ENCODE measurements at regions not wholly inside any gene's neighbourhood (a gene's known extent, or its start where the extent isn't known, plus 50 kb on each side); places are given as distances from the start of the nearest gene placed in this dataset.
"Not testable (repeated sequence)": the region's sequence is repeated elsewhere in the genome, so short reads cannot be mapped to it uniquely, and the experiment has no call there.

- Histone ChIP-seq H3K36me3 (no peaks in the 10 kb centered on the region), H3K27me3 (ENCODE audit: low read depth) (peaks cover 11% of the 10 kb centered on the region), H3K4me1 (no peaks in the 10 kb centered on the region), H3K9me3 (replicated peaks) (no peaks in the 10 kb centered on the region), H3K4me3 (no peak overlapping the region), H3K27ac (replicated peaks) (no peak overlapping the region)
- intact Hi-C loops (cut with micrococcal nuclease), result no loop called here
- no peak for TF ChIP-seq CTCF (IDR thresholded peaks at IDR 0.05; ENCODE audit: borderline replicate concordance)
- DNase-seq, result no peak
Observed at GRCh38 chr20:4435671-4436455, 186.8 kb upstream of the ADRA1D start.

DNA sequence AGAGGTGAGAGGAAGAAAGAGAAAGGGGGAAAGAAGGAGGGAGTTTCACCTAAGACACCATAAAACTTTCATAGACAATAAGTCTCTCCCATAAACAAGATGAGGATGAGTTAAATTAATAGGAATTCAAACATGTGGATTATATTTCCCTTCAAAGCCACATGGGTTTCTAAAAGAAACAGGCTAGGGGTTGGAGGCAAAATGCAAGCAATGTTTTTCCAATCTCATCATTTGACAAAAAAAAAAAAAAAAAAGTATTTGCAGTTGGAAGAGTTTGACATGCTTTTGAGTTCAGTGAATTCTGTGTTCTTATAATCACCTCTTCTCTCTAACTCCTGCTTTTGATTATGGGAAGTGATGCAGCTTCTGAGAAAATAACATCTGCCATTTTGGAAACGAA lies 186.1 kb upstream of the ADRA1D start:
- Histone ChIP-seq H3K27ac (replicated peaks) (no peak overlapping the region), H3K27me3 (ENCODE audit: low read depth) (peaks cover 7% of the 10 kb centered on the region), H3K36me3 (no peaks in the 10 kb centered on the region), H3K4me1 (no peaks in the 10 kb centered on the region), H3K9me3 (replicated peaks) (no peaks in the 10 kb centered on the region), H3K4me3 (no peak overlapping the region)
- intact Hi-C loops (cut with micrococcal nuclease), result no loop called here
- no peak for TF ChIP-seq CTCF (IDR thresholded peaks at IDR 0.05; ENCODE audit: borderline replicate concordance)
- no peak for DNase-seq

DNA sequence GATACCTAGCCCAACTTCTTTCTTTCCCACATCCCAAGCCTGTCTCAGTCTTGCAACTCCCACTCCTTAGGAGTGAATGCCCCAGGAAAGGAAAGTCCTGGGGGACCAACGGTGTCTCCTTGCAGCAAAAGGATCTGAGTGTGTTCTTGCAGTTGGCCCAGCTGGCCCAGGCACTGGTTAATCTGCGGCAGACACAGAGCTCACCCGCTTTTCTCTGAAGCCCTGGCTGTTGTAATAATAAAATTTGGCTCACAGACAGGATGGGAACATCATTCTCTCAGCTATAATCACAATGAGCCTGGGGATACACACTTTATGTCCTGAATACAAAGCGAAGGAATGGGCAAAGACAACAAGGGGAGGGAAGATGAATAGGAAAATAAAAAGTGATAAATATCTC lies 185.6 kb upstream of the ADRA1D start:
- Histone ChIP-seq H3K4me1 (no peaks in the 10 kb centered on the region), H3K27ac (replicated peaks) (no peak overlapping the region), H3K9me3 (replicated peaks) (no peaks in the 10 kb centered on the region), H3K27me3 (ENCODE audit: low read depth) (peaks cover 4% of the 10 kb centered on the region), H3K36me3 (no peaks in the 10 kb centered on the region), H3K4me3 (no peak overlapping the region)
- no peak for DNase-seq
- intact Hi-C loops (cut with micrococcal nuclease), result no loop called here
- no peak for TF ChIP-seq CTCF (IDR thresholded peaks at IDR 0.05; ENCODE audit: borderline replicate concordance)

- no peak for DNase-seq
- H3K27ac ChIP-seq (replicated peaks), result no peak overlapping the region
- H3K4me3 ChIP-seq, result no peak overlapping the region
- H3K9me3 ChIP-seq (replicated peaks), result no peaks in the 10 kb centered on the region
- intact Hi-C loops (cut with micrococcal nuclease), result no loop called here
- peaks cover 10% of the 10 kb centered on the region for H3K27me3 ChIP-seq (ENCODE audit: low read depth)
- no peak for TF ChIP-seq CTCF (IDR thresholded peaks at IDR 0.05; ENCODE audit: borderline replicate concordance)
- no peaks in the 10 kb centered on the region for H3K4me1 ChIP-seq
- no peaks in the 10 kb centered on the region for H3K36me3 ChIP-seq
Observed at GRCh38 chr20:4431446-4431845, 182.4 kb upstream of the ADRA1D start.

DNA sequence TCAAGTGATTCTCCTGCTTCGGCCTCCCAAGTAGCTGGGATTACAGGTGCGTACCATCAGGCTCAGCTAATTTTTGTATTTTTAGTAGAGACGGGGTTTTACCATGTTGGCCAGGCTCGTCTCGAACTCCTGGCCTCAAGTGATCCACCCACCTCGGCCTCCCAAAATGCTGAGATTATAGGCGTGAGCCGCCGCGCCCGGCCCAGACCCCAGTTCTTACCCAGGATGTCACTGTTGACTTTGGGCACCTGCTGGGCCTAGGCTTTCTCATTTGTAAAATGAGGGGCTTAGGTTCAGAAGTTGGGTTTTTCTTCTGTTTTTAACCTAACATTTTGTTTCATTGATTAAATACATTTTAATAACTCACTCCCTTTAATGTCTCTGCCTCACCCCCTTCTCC lies 181.7 kb upstream of the ADRA1D start:
- H3K9me3 ChIP-seq (replicated peaks); H3K4me1 ChIP-seq; H3K27ac ChIP-seq (replicated peaks); H3K4me3 ChIP-seq; intact Hi-C loops (cut with micrococcal nuclease); DNase-seq; H3K36me3 ChIP-seq: not testable (repeated sequence)
- H3K27me3 ChIP-seq (ENCODE audit: low read depth), result peaks cover 10% of the 10 kb centered on the region

GRCh38 chr20:4427940-4428586 lies 179.0 kb upstream of the ADRA1D start:
- intact Hi-C loops (cut with micrococcal nuclease), result no loop called here
- no peak for DNase-seq
- H3K9me3 ChIP-seq (replicated peaks), result no peaks in the 10 kb centered on the region

More at GRCh38 chr20:4427940-4428586, 179.0 kb upstream of the ADRA1D start:
- TF ChIP-seq CTCF (IDR thresholded peaks at IDR 0.05; ENCODE audit: borderline replicate concordance), result no peak
- no peaks in the 10 kb centered on the region for H3K36me3 ChIP-seq
- H3K27me3 ChIP-seq (ENCODE audit: low read depth), result peaks cover 21% of the 10 kb centered on the region
- no peak overlapping the region for H3K27ac ChIP-seq (replicated peaks)
- H3K4me1 ChIP-seq, result no peaks in the 10 kb centered on the region
- no peak overlapping the region for H3K4me3 ChIP-seq
